Osteoblast (primary cell): ENCODE measurements at regions not wholly inside any gene's neighbourhood (a gene's known extent, or its start where the extent isn't known, plus 50 kb on each side); places are given as distances from the start of the nearest gene placed in this dataset. TPM values are rescaled to one million over a fixed set of nuclear protein-coding genes. Genes with fewer than 3 reads are reported as not detected.

Source experiments
- DNase-seq: peaks from one replicate; pipeline ENCODE4 v3.0.0; 2011; ENCODE audit warnings: low spot score, mixed read lengths; ENCODE audit not compliant: insufficient read length; ENCODE audit errors: missing footprints
- H2AFZ ChIP-seq: 2 replicates; pipeline ENCODE4 v1.6.0; 2011; ENCODE audit warnings: mild to moderate bottlenecking, low read length
- H3K27ac ChIP-seq: 2 replicates; pipeline ENCODE4 v1.5.1; 2011; ENCODE audit warnings: mild to moderate bottlenecking, low read depth, low read length, moderate library complexity
- H3K27me3 ChIP-seq: 2 replicates; pipeline ENCODE4 v1.6.0; 2012; ENCODE audit warnings: mild to moderate bottlenecking, control low read depth, inconsistent platforms, low read length, moderate library complexity; ENCODE audit not compliant: insufficient read depth
- H3K36me3 ChIP-seq: 2 replicates; pipeline ENCODE4 v1.5.1; 2011; ENCODE audit warnings: mild to moderate bottlenecking, low read length, control low read depth, moderate library complexity; ENCODE audit not compliant: insufficient read depth
- H3K4me1 ChIP-seq: 2 replicates; pipeline ENCODE4 v1.5.1; 2011; ENCODE audit warnings: mild to moderate bottlenecking, low read length, control low read depth, moderate library complexity; ENCODE audit not compliant: insufficient read depth
- H3K4me2 ChIP-seq: 2 replicates; pipeline ENCODE4 v1.6.0; 2011; ENCODE audit warnings: mild to moderate bottlenecking, low read length; ENCODE audit not compliant: insufficient read depth
- H3K4me3 ChIP-seq: fragments of 200-600 bp; sonication (generic); 3 replicates; pipeline ENCODE4 v1.5.1; 2012; ENCODE audit warnings: mild to moderate bottlenecking, low read length, inconsistent platforms; ENCODE audit not compliant: insufficient read depth
- H3K79me2 ChIP-seq: 2 replicates; pipeline ENCODE4 v1.6.0; 2012; ENCODE audit warnings: mild to moderate bottlenecking, low read length, control low read depth, inconsistent platforms; ENCODE audit not compliant: insufficient read depth
- H3K9me3 ChIP-seq: 2 replicates; pipeline ENCODE4 v1.5.1; 2011; ENCODE audit warnings: low read depth, low read length, control low read depth
- H4K20me1 ChIP-seq: 2 replicates; pipeline ENCODE4 v1.6.0; 2012; ENCODE audit warnings: mild to moderate bottlenecking, low read length, control low read depth; ENCODE audit not compliant: insufficient read depth
- small RNA-seq: library from RNA; depleted of rRNA; stranded (forward); fragments of <200 nt; gene quantifications from one replicate; pipeline ENCODE3, GENCODE V24; 2012
- TF ChIP-seq, protein P1 (sequence below): IDR thresholded peaks from 2 replicates; pipeline ENCODE4 v1.5.1; 2011; ENCODE audit warnings: mild to moderate bottlenecking, low read depth, low read length, moderate library complexity; ENCODE audit errors: extremely low read depth

DNA sequence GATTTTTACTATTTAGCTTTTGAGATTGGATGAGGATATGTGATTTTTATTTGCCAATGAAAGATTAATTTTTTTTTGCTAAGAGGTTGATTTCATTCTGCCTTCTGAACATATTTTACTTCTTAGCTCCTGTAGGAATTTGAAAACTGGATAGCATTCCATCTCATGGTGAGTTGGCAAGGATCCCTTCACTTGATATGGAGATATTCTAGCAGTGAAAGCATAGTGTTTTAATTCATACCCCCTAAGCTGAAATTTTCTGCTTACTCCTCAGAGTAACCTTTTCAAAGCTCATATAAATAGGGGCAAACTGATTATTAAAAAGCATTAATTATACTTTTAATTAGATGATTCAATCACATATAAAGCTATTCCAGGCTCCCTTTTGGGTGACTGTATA, 61.0 kb upstream of the KCNJ3 start:
- DNase-seq: no peak
- no peaks in the 10 kb centered on the region for H3K36me3 ChIP-seq
- no peaks in the 10 kb centered on the region for H3K4me1 ChIP-seq
- no peak overlapping the region for H3K27ac ChIP-seq
- TF ChIP-seq, protein P1, sequence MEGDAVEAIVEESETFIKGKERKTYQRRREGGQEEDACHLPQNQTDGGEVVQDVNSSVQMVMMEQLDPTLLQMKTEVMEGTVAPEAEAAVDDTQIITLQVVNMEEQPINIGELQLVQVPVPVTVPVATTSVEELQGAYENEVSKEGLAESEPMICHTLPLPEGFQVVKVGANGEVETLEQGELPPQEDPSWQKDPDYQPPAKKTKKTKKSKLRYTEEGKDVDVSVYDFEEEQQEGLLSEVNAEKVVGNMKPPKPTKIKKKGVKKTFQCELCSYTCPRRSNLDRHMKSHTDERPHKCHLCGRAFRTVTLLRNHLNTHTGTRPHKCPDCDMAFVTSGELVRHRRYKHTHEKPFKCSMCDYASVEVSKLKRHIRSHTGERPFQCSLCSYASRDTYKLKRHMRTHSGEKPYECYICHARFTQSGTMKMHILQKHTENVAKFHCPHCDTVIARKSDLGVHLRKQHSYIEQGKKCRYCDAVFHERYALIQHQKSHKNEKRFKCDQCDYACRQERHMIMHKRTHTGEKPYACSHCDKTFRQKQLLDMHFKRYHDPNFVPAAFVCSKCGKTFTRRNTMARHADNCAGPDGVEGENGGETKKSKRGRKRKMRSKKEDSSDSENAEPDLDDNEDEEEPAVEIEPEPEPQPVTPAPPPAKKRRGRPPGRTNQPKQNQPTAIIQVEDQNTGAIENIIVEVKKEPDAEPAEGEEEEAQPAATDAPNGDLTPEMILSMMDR: no peak
- H4K20me1 ChIP-seq: no peaks in the 10 kb centered on the region
- no peaks in the 10 kb centered on the region for H3K27me3 ChIP-seq
- H3K4me3 ChIP-seq: no peak overlapping the region
- no peaks in the 10 kb centered on the region for H3K79me2 ChIP-seq
- no peak overlapping the region for H2AFZ ChIP-seq
- H3K9me3 ChIP-seq: no peaks in the 10 kb centered on the region
- H3K4me2 ChIP-seq: no peak overlapping the region

- H2AFZ ChIP-seq: no peak overlapping the region
- H3K9me3 ChIP-seq: no peaks in the 10 kb centered on the region
- DNase-seq: no peak
- H3K27ac ChIP-seq: no peak overlapping the region
- H3K36me3 ChIP-seq: no peaks in the 10 kb centered on the region
- H3K4me3 ChIP-seq: no peak overlapping the region
- no peaks in the 10 kb centered on the region for H3K79me2 ChIP-seq
- H3K4me1 ChIP-seq: no peaks in the 10 kb centered on the region
- TF ChIP-seq, protein P1: no peak
- no peak overlapping the region for H3K4me2 ChIP-seq
- H4K20me1 ChIP-seq: no peaks in the 10 kb centered on the region
- no peaks in the 10 kb centered on the region for H3K27me3 ChIP-seq
Measured at GRCh38 chr2:154638783-154639182, 59.7 kb upstream of the KCNJ3 start.

GRCh38 chr2:154640000-154640399, 58.5 kb upstream of the KCNJ3 start:
- Histone ChIP-seq H3K36me3 (no peaks in the 10 kb centered on the region), H4K20me1 (no peaks in the 10 kb centered on the region), H3K4me1 (no peaks in the 10 kb centered on the region), H3K4me3 (no peak overlapping the region), H3K9me3 (no peaks in the 10 kb centered on the region), H3K79me2 (no peaks in the 10 kb centered on the region), H3K4me2 (no peak overlapping the region), H3K27ac (no peak overlapping the region), H3K27me3 (no peaks in the 10 kb centered on the region), H2AFZ (no peak overlapping the region)
- TF ChIP-seq, protein P1: no peak
- no peak for DNase-seq

Small RNA genes lying in the stretch of these regions (small RNA-seq; reads per million reads assigned to genes)
- gene RNA5SP107: not detected
